Neural cell (in vitro differentiated cells): ENCODE measurements at regions not wholly inside any gene's neighbourhood (a gene's known extent, or its start where the extent isn't known, plus 50 kb on each side); places are given as distances from the start of the nearest gene placed in this dataset.
"Not testable (repeated sequence)": the region's sequence is repeated elsewhere in the genome, so short reads cannot be mapped to it uniquely, and the experiment has no call there.

Experiments used
- H2AFZ ChIP-seq: fragments of 200-600, 300-800 bp; sonication (generic), shearing (Covaris generic); 2 replicates; pipeline ENCODE4 v1.6.0; 2014; ENCODE audit warnings: low read depth, mild to moderate bottlenecking, antibody characterized with exemption, low read length, moderate library complexity
- H3F3A ChIP-seq: fragments of 200-600 bp; shearing (Covaris generic); 2 replicates; pipeline ENCODE4 v1.6.1; 2016; ENCODE audit warnings: mild to moderate bottlenecking, moderate library complexity, mixed read lengths, antibody characterized with exemption, low read length; ENCODE audit not compliant: insufficient read depth, poor library complexity, severe bottlenecking
- H3K27ac ChIP-seq: fragments of 200-600, 300-800 bp; sonication (generic), shearing (Covaris generic); 2 replicates; pipeline ENCODE4 v1.5.1; 2014; ENCODE audit warnings: mild to moderate bottlenecking, low read length, moderate library complexity
- H3K27me3 ChIP-seq: fragments of 300-800, 200-600 bp; sonication (generic), shearing (Covaris generic); 2 replicates; pipeline ENCODE4 v1.6.0; 2014; ENCODE audit warnings: mild to moderate bottlenecking, low read depth, low read length, moderate library complexity; ENCODE audit not compliant: insufficient read depth
- H3K36me3 ChIP-seq: fragments of 300-800, 200-600 bp; sonication (generic), shearing (Covaris generic); 2 replicates; pipeline ENCODE4 v1.5.1; 2014; ENCODE audit warnings: mild to moderate bottlenecking, antibody characterized with exemption, low read length, moderate library complexity; ENCODE audit not compliant: insufficient read depth
- H3K4me2 ChIP-seq: fragments of 300-800, 200-600 bp; sonication (generic), shearing (Covaris generic); 2 replicates; pipeline ENCODE4 v1.6.0; 2014; ENCODE audit warnings: mild to moderate bottlenecking, low read length
- H3K4me3 ChIP-seq: fragments of 300-800, 200-600 bp; sonication (generic), shearing (Covaris generic); 2 replicates; pipeline ENCODE4 v1.5.1; 2014; ENCODE audit warnings: mild to moderate bottlenecking, low read length, moderate library complexity
- H3K79me2 ChIP-seq: fragments of 200-600 bp; shearing (Covaris generic); replicated peaks from 2 replicates; pipeline ENCODE4 v1.6.0; 2014; ENCODE audit warnings: mild to moderate bottlenecking, low read length, moderate library complexity; ENCODE audit not compliant: insufficient read depth
- H3K9ac ChIP-seq: fragments of 300-800, 200-600 bp; sonication (generic), shearing (Covaris generic); 2 replicates; pipeline ENCODE4 v1.6.1; 2016; ENCODE audit warnings: mild to moderate bottlenecking, low read length, mixed read lengths
- H3K9me2 ChIP-seq: fragments of 200-600 bp; shearing (Covaris generic); 2 replicates; pipeline ENCODE4 v1.6.1; 2016; ENCODE audit warnings: mild to moderate bottlenecking, low read length, mixed read lengths; ENCODE audit not compliant: insufficient read depth
- H3K9me3 ChIP-seq: fragments of 200-600, 300-800 bp; sonication (generic), shearing (Covaris generic); 2 replicates; pipeline ENCODE4 v1.6.1; 2016; ENCODE audit warnings: mild to moderate bottlenecking, mixed run types, low read length, moderate library complexity, mixed read lengths
- H4K20me1 ChIP-seq: fragments of 200-600 bp; shearing (Covaris generic); 2 replicates; pipeline ENCODE4 v1.6.1; 2016; ENCODE audit warnings: mild to moderate bottlenecking, mixed run types; ENCODE audit not compliant: insufficient read depth
- EP300 ChIP-seq: fragments of 450-650 bp; conservative IDR thresholded peaks from 2 replicates; pipeline ENCODE4 v1.6.1; 2014; ENCODE audit warnings: antibody characterized with exemption, mild to moderate bottlenecking, moderate library complexity; ENCODE audit not compliant: poor library complexity, severe bottlenecking
- EZH2 ChIP-seq: fragments of 200-600, 300-800 bp; shearing (Covaris generic), sonication (generic); IDR thresholded peaks from 2 replicates; pipeline ENCODE4 v1.6.1; 2014; ENCODE audit warnings: antibody characterized with exemption, low read length, borderline replicate concordance, mild to moderate bottlenecking; ENCODE audit not compliant: insufficient read depth, poor library complexity, severe bottlenecking
- MXI1 ChIP-seq: fragments of 450-650 bp; conservative IDR thresholded peaks from 2 replicates; pipeline ENCODE4 v1.6.1; 2014; ENCODE audit warnings: antibody characterized with exemption, mild to moderate bottlenecking; ENCODE audit not compliant: poor library complexity, severe bottlenecking
- POLR2AphosphoS5 ChIP-seq: IDR thresholded peaks from 2 replicates; pipeline ENCODE4 v1.6.1; 2012
- RAD21 ChIP-seq: fragments of 450-650 bp; conservative IDR thresholded peaks from 2 replicates; pipeline ENCODE4 v1.6.1; 2014; ENCODE audit warnings: antibody characterized with exemption, mild to moderate bottlenecking, moderate library complexity
- REST ChIP-seq: IDR thresholded peaks from 2 replicates; pipeline ENCODE4 v1.6.1; 2012; ENCODE audit warnings: borderline replicate concordance
- SMC3 ChIP-seq: fragments of 450-650 bp; conservative IDR thresholded peaks from 2 replicates; pipeline ENCODE4 v1.6.1; 2014; ENCODE audit warnings: antibody characterized with exemption, mild to moderate bottlenecking, moderate library complexity; ENCODE audit not compliant: poor library complexity
- TAF1 ChIP-seq: IDR thresholded peaks from 2 replicates; pipeline ENCODE4 v1.6.1; 2012; ENCODE audit warnings: low read depth
- TF ChIP-seq, protein P1 (sequence below): fragments of 450-650 bp; IDR thresholded peaks from 2 replicates; pipeline ENCODE4 v1.5.1; 2014; ENCODE audit warnings: antibody characterized with exemption, mild to moderate bottlenecking, moderate library complexity; ENCODE audit not compliant: poor library complexity, severe bottlenecking

- Histone ChIP-seq H3K9me3 (no peaks in the 10 kb centered on the region), H3K9me2 (no peaks in the 10 kb centered on the region), H3F3A (no peaks in the 10 kb centered on the region), H3K27ac (no peak overlapping the region), H2AFZ (no peak overlapping the region), H3K27me3 (no peaks in the 10 kb centered on the region), H4K20me1 (no peaks in the 10 kb centered on the region), H3K4me2 (no peak overlapping the region), H3K79me2 (no peaks in the 10 kb centered on the region), H3K36me3 (no peaks in the 10 kb centered on the region), H3K4me3 (no peak overlapping the region), H3K9ac (no peak overlapping the region)
- TF ChIP-seq EZH2 (no peak), REST (no peak), EP300 (no peak), RAD21 (no peak)
Measured at GRCh38 chr15:66870880-66871388, 168.9 kb downstream of the SMAD6 start.

- H3K9ac ChIP-seq, result no peak overlapping the region
- no peaks in the 10 kb centered on the region for H3F3A ChIP-seq
- H3K79me2 ChIP-seq, result no peaks in the 10 kb centered on the region
- no peaks in the 10 kb centered on the region for H3K36me3 ChIP-seq
- H2AFZ ChIP-seq, result no peak overlapping the region
- no peak overlapping the region for H3K4me3 ChIP-seq
- no peaks in the 10 kb centered on the region for H3K27me3 ChIP-seq
- TF ChIP-seq REST (no peak), SMC3 (no peak), TAF1 (no peak), EZH2 (no peak), MXI1 (no peak), EP300 (no peak), RAD21 (no peak), POLR2AphosphoS5 (no peak)
- TF ChIP-seq, protein P1, sequence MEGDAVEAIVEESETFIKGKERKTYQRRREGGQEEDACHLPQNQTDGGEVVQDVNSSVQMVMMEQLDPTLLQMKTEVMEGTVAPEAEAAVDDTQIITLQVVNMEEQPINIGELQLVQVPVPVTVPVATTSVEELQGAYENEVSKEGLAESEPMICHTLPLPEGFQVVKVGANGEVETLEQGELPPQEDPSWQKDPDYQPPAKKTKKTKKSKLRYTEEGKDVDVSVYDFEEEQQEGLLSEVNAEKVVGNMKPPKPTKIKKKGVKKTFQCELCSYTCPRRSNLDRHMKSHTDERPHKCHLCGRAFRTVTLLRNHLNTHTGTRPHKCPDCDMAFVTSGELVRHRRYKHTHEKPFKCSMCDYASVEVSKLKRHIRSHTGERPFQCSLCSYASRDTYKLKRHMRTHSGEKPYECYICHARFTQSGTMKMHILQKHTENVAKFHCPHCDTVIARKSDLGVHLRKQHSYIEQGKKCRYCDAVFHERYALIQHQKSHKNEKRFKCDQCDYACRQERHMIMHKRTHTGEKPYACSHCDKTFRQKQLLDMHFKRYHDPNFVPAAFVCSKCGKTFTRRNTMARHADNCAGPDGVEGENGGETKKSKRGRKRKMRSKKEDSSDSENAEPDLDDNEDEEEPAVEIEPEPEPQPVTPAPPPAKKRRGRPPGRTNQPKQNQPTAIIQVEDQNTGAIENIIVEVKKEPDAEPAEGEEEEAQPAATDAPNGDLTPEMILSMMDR, result no peak
- no peaks in the 10 kb centered on the region for H3K9me3 ChIP-seq
- no peak overlapping the region for H3K27ac ChIP-seq
- H3K4me2 ChIP-seq, result no peak overlapping the region
- H3K9me2 ChIP-seq, result no peaks in the 10 kb centered on the region
- no peaks in the 10 kb centered on the region for H4K20me1 ChIP-seq
Measured at GRCh38 chr15:66872405-66872804, 170.4 kb downstream of the SMAD6 start.

- not testable (repeated sequence) for H4K20me1 ChIP-seq, H3K9me3 ChIP-seq, H3K9me2 ChIP-seq, H3K9ac ChIP-seq, H3K4me2 ChIP-seq, H3K4me3 ChIP-seq, H3K27me3 ChIP-seq, H3K79me2 ChIP-seq, H2AFZ ChIP-seq, H3K27ac ChIP-seq, H3F3A ChIP-seq, H3K36me3 ChIP-seq
Measured at GRCh38 chr15:66873331-66873730, 171.3 kb downstream of the SMAD6 start.
